ENCODE measurements at regions not wholly inside any gene's neighbourhood (a gene's known extent, or its start where the extent isn't known, plus 50 kb on each side); places are given as distances from the start of the nearest gene placed in this dataset.

DNA sequence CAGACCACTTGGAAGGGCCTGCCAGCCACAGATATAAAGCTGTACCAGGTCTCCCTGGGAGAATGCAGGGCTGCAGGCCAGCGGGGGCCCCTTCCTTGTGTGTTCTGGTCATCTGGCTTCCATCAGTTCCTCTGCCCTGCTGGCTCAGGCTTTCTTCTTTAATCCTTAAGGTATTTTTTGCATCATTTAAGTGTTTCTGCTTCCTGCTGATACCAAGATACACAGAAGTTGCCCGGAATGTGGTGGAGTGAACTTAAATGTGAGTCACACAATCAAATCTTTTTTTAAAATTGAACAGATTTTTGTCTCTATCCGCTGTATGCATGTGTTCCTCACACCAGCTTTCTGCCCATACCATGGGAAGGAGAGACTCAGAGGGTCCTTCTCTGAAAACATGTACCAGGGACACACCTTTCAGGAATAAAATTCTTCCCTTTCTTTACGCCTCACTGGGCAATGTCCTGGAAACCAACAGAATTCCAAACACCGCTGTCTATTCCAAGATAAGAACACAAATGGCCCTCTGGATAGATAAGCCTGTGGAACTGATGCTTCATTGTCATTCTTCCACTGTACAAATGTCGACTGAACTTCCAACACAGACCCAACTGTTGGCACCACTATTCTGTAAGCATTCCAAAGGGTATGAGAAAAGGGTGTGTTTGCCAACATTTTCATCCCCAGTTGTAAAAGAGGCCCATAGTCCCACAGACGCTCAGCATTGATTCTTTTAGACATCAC, 206.2 kb upstream of the MYLIP start:
- TF ChIP-seq ZNF776 (tag by site-specific recombination; IDR thresholded peaks at IDR 0.05; ENCODE audit: borderline replicate concordance) (no peak), ATF2 (tag by site-specific recombination; IDR thresholded peaks at IDR 0.05; ENCODE audit: low read depth) (no peak), ZNF580 (tag by site-specific recombination; IDR thresholded peaks at IDR 0.05) (no peak), MZF1 (tag by site-specific recombination; IDR thresholded peaks at IDR 0.05; ENCODE audit: borderline replicate concordance) (no peak), KLF8 (tag by site-specific recombination; IDR thresholded peaks at IDR 0.05) (no peak), ZNF747 (tag by site-specific recombination; IDR thresholded peaks at IDR 0.05) (no peak), ZFP41 (tag by site-specific recombination; IDR thresholded peaks at IDR 0.05; ENCODE audit: borderline replicate concordance) (no peak), ZNF274 (IDR thresholded peaks at IDR 0.05; ENCODE audit: low read length) (no peak), ZNF274 (tag by site-specific recombination; IDR thresholded peaks at IDR 0.05; ENCODE audit: borderline replicate concordance) (no peak), GLIS1 (tag by site-specific recombination; IDR thresholded peaks at IDR 0.05) (no peak), ZNF311 (tag by site-specific recombination; IDR thresholded peaks at IDR 0.05; ENCODE audit: borderline replicate concordance) (no peak)
- TF ChIP-seq, protein P1, sequence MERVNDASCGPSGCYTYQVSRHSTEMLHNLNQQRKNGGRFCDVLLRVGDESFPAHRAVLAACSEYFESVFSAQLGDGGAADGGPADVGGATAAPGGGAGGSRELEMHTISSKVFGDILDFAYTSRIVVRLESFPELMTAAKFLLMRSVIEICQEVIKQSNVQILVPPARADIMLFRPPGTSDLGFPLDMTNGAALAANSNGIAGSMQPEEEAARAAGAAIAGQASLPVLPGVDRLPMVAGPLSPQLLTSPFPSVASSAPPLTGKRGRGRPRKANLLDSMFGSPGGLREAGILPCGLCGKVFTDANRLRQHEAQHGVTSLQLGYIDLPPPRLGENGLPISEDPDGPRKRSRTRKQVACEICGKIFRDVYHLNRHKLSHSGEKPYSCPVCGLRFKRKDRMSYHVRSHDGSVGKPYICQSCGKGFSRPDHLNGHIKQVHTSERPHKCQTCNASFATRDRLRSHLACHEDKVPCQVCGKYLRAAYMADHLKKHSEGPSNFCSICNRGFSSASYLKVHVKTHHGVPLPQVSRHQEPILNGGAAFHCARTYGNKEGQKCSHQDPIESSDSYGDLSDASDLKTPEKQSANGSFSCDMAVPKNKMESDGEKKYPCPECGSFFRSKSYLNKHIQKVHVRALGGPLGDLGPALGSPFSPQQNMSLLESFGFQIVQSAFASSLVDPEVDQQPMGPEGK (tag by site-specific recombination; IDR thresholded peaks at IDR 0.05): no peak
- TF ChIP-seq, protein P2, sequence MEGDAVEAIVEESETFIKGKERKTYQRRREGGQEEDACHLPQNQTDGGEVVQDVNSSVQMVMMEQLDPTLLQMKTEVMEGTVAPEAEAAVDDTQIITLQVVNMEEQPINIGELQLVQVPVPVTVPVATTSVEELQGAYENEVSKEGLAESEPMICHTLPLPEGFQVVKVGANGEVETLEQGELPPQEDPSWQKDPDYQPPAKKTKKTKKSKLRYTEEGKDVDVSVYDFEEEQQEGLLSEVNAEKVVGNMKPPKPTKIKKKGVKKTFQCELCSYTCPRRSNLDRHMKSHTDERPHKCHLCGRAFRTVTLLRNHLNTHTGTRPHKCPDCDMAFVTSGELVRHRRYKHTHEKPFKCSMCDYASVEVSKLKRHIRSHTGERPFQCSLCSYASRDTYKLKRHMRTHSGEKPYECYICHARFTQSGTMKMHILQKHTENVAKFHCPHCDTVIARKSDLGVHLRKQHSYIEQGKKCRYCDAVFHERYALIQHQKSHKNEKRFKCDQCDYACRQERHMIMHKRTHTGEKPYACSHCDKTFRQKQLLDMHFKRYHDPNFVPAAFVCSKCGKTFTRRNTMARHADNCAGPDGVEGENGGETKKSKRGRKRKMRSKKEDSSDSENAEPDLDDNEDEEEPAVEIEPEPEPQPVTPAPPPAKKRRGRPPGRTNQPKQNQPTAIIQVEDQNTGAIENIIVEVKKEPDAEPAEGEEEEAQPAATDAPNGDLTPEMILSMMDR (tag by site-specific recombination; IDR thresholded peaks at IDR 0.05): no peak
